ENCODE measurements at regions not wholly inside any gene's neighbourhood (a gene's known extent, or its start where the extent isn't known, plus 50 kb on each side); places are given as distances from the start of the nearest gene placed in this dataset.

DNA sequence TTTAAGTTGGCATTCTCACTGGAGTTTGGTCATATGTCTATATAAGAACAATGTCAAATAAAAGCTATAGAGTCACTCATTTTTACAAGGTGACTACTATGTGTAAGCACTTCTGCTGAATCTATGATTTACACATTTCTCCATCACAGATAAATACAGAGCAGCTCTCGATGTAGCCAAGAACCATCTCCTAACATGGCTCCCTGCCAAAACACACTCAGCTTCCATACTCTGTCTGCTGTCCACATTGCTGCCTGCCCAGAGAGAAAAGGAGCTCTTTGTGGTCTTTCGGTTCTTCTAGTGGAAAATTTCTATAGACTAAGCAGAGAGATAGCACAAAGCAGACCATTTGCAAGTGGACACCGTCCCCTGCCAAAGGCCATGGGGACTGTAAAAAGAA, 190.9 kb upstream of the KLF12 start:
- no peak for DNase-seq

DNA sequence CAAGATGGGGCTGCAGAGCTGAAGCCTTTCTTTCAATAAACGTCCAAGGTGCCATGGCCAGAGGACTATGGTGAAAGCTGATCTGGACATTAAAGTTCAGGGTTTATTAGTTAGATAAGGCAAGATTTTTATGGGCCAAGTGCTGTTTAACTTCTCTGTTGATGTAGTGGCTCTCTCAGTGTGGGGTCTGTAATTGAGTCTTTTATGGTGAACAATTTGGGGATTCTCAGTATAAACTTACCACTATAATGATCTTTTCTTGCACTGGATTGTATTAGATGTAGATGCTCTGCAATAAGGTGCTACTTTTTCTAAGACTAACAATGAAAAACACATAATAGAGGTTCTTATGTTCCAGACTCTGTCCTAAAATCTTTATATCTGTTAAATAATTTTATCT, 190.1 kb upstream of the KLF12 start:
- DNase-seq = no peak

DNA sequence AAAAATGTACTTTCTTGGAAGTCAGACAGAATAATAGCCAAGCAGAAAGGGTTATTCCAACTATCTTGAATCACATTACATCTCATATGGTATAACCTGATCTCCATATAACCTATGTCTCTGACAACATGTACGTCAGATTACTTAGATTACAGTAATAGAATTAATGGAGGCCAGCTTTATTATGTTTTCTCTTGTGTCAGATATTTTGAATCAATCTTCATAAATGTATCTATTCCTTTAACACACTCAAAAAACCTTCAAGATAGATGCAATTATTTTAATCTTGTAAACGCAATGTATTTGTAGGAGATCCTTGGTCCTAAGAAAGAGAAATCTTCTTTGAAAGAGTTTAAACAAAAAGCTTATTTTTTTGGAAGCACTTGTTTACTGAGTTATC, 188.4 kb upstream of the KLF12 start:
- no peak for DNase-seq

GRCh38 chr13:74320282-74320681, 186.1 kb upstream of the KLF12 start:
- DNase-seq = no peak

- no peak for DNase-seq
These were observed 182.3 kb upstream of the KLF12 start for GRCh38 chr13:74316547-74316946.

DNA sequence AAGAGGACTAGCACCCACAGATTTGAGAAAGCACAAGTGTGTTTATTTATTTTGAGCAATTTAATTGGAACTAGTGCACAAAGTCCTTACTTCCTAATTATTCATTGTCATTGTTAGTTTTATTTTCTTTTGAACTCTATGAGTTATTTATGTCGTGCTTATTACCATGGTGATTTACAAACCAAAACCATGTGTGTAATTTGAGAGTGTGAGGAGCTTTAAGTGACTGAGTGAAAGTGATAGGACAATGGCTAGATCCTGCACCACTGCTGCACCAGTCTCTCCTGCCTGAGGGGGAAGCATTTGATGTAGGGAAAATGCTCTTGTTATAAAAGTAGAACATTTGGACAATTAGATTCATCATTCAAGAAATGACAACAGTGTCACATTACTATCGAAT, 172.3 kb upstream of the KLF12 start:
- no peak for DNase-seq

- no peak for DNase-seq
These were observed 171.7 kb upstream of the KLF12 start for GRCh38 chr13:74305876-74306275.

- DNase-seq = no peak
These were observed 167.2 kb upstream of the KLF12 start for GRCh38 chr13:74301258-74301935.

- no peak for DNase-seq
These were observed 166.0 kb upstream of the KLF12 start for GRCh38 chr13:74300162-74300561.

DNA sequence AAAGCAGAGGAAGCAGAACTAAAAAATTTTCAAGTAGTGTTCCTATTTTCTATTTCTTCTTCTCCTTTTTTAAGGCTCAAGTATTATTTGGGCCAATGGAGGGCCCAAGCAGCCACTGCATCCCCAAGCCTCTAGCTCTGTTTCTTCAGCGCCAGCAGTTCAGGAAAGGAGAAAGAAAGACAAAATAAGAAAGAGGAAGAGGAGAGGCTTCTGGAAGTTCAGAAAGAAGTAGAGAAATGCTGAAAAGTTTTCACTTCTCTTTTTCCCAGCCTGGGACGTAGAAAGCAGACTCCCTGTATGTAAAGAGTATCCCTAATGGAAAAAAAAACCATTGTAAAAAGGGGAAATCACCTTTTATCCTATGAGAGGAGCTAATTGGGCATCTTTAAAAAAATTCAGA, 165.5 kb upstream of the KLF12 start:
- DNase-seq = no peak

GRCh38 chr13:74298923-74299322, 164.7 kb upstream of the KLF12 start:
- no peak for DNase-seq

DNA sequence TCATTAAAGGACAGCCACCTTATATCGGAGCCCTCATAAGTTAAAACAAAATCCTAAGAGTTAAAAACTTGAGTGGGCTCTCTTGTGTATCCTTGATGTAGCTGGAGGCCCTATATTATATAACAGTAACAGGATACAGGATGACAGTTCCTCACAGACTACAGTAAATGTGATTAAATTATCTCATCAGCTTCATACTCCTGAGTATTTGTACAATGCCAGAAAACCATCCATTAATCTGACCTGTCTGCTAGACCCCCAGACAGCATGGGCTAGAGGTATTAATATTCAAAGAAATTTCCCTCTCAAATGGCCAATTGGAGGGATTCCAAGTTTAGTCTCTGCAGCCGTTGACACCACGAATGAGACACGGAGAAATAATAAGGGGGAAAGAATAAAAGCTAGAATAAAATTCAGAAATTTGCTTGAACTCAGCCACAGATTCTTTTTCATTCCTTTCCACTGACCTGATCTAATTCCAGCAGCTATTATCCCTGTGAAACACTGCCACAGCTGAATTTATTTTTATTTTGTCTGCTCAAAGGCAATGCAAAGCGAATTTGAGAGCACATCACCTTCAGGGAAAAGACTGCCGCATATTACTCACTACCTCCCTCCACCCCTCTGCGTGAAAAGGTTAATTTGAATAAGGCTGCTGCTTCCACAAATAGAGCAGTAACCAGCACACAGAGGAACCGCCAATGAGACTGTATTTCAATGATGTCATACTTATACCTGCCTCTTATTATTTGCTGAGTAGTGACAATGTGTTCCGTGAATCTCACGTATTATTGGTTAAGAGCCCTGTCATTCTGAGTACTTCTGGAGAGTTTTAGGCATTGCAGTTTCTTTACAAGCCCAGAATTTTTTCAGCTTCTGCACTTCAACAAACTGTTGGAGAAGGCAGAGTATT, 155.9 kb upstream of the KLF12 start:
- DNase-seq = peak; percentile 17

GRCh38 chr13:74289107-74289506, 154.9 kb upstream of the KLF12 start:
- DNase-seq = no peak

GRCh38 chr13:74288361-74288911, 154.2 kb upstream of the KLF12 start:
- DNase-seq = peak; percentile 6

DNA sequence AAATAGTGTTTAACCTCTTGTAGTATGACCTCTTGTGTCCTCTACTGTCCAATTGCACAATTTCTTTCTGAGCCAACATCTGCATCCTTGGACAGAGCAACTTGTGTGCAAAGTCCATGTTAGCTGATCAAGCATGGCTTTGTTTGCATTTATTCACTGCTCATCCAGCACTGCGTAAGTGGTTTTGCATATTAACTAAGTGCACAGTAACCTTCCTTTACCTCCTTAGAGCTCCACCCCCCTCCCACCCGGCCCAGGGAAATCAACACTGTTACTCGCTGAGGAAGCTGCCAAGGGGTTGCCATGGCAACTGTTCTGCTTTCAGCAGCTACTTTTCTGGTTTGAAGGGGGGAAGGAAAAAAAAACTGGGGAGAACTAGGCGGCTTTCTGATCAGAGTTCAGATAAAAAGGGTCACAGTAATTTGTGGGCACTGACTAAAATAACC, 153.5 kb upstream of the KLF12 start:
- DNase-seq = peak; percentile 75

DNA sequence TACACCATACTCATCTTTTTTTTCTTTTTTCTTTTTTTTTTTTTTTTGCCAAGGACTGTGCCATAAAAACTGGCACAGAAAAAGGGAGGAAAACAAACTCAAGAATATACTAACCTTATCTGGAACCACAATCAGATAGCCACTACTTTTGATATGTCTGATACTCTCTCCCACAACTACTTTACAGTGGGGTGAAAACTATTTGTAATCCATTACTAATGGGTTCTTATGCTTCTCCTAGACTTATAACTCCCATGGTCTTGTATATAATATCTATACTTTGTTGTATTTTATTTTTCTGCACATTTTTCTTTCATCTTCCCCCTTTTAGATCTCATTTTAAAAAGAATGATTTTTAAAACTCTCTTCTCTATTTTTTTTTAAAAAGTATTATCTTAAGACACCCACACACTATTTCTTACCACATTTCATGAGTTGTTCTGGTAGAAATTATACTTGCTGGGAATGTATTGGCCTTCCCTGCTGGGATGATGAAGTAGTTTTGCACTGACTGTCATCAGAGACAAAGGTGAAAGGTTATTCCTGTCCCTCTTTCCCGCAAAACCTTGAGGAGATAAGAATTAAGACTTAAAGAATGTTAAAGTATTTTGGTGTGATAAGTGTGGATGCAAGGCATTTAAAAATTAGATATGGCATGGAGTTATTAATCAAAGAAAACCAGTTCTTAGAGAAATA, 146.7 kb upstream of the KLF12 start:
- no peak for DNase-seq

- no peak for DNase-seq
These were observed 146.0 kb upstream of the KLF12 start for GRCh38 chr13:74280093-74280794.

GRCh38 chr13:74278901-74279300, 144.7 kb upstream of the KLF12 start:
- no peak for DNase-seq

DNA sequence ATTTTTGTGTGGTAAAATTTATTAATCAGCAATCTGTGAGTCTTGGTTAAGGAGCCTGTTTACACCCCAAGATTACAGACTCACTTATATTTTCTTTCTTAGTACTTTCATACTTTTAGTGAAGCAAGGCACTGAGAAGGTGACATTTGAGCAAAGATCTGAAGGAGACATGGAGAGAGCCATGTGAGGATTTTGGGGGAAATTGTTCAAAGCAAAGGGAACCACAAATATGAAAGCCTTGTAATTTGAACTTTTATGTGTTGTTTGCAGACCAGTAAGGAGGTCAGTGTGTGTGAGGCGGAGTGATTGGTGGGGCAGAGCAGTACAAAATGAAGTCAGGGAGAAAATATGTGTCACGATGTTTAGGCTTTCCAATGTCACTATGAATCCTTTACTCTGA, 140.7 kb upstream of the KLF12 start:
- no peak for DNase-seq

DNA sequence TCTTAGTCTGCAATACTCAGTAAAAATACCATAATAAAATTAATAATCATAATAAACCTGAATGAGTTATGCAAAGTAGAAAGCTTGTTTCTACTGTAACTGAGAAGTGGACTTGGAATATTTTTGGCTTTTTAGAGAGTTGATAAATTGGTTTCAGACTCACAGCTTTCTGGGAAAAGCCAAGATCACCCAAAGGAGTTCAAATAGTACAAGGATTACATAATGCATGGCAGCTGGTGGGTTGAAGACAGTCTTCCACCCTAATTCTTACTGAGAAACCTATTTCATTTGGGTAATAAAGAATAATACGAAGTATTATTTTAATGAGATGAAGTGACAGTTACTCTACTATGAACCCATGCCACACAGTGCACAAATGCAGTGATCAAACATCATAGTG, 139.4 kb upstream of the KLF12 start:
- DNase-seq = no peak

- no peak for DNase-seq
These were observed 138.6 kb upstream of the KLF12 start for GRCh38 chr13:74272826-74273225.

DNA sequence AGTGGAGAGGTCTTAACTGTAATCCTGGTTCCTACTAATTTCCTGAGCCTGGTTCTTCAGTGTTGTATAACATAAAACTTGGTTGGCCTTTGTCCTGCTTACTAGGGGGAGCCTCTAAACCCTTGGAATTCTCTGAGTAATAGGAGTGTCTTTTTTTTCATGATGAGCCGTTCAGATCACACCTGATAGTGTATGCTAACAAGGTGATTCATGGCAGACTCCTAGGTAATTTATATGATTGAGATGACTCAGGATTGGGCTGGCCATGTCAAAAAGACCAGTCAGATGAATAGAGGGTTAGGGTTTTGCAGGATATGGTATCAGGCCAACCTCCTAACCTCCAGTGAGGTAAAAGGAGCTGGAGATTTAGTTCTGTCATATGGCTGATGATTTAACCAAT, 135.8 kb upstream of the KLF12 start:
- no peak for DNase-seq

DNA sequence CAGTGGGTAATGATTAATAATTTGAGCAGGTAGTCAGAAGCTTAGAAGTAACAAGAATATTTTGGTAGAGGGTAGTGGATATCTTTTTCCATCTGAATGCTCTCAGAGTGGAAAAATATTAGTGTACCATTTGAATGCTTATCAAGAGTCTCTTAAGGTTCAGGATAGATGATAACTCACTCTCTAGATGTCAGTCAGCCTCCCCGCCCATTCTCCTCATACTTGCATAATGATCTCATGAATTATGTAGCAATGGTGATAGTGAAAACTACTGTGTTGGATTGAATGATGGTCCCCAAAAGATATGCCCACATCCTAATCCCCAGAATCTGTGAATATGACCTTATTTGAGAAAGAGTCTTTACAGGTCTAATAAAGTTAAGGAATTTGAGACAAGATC, 132.7 kb upstream of the KLF12 start:
- no peak for DNase-seq

Measured in activated naive CD4-positive, alpha-beta T cell treated with Interleukin-2 at 50 U/mL for 16 hours (primary cell).